Hematopoietic multipotent progenitor cell treated with erythropoietin and hydrocortisone succinate and interleukin-3 and kit ligand, for 15 days (in vitro differentiated cells): ENCODE measurements at regions not wholly inside any gene's neighbourhood (a gene's known extent, or its start where the extent isn't known, plus 50 kb on each side); places are given as distances from the start of the nearest gene placed in this dataset.

Experiments used
- DNase-seq: peaks from one replicate; pipeline ENCODE4 v3.0.0-alpha.2; 2015; ENCODE audit warnings: low spot score

DNA sequence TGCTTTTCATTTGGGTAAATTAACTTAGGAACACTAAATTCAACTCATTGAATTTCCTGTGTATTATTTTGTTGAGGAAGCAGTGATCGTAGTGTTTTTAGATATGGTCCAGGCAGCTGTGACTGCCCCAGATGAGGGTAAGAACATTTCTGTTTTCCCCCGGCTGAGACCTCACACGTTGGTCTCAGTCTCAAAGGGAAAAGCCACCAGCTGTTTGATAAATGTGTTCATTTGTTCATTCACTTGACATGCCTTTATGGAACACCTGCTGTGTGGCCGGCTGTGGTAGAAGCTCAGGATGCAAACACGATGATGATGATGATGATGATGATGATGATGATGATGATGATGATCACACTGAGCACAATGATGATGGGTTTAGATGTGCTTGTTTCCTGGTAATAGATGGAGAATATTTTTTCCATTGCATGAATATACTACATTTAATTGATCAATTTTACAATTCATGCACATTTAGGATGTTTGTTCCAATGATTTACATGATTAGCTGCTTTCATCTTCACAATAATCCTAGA lies 125.6 kb upstream of the ZNF32 start:
- DNase-seq = no peak

DNA sequence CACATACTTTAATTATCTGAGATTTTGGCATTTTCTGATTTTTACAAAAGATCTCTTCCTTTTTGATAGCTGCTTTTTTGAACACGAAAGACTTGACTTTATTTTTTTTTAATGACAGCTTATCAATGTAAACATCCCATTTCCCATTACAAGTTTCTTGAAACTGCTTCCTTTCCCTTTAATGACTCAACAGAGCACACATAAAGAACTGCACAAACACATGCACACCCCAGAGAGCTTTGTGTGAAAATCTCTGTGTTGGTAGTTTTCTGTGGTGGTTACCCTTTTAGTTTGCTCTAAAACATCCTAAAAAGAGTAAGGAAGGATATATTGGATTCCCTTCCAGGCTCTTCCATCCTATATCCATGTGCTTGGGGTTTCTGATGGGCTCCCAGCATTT lies 125.1 kb upstream of the ZNF32 start:
- DNase-seq = no peak

- no peak for DNase-seq
Observed at GRCh38 chr10:43772171-43772570, 123.5 kb upstream of the ZNF32 start.

GRCh38 chr10:43771675-43772074 lies 123.0 kb upstream of the ZNF32 start:
- DNase-seq = no peak

GRCh38 chr10:43765516-43765915 lies 116.8 kb upstream of the ZNF32 start:
- DNase-seq = no peak

- no peak for DNase-seq
Observed at GRCh38 chr10:43763846-43764245, 115.2 kb upstream of the ZNF32 start.

GRCh38 chr10:43760514-43760913 lies 111.8 kb upstream of the ZNF32 start:
- DNase-seq = no peak

DNA sequence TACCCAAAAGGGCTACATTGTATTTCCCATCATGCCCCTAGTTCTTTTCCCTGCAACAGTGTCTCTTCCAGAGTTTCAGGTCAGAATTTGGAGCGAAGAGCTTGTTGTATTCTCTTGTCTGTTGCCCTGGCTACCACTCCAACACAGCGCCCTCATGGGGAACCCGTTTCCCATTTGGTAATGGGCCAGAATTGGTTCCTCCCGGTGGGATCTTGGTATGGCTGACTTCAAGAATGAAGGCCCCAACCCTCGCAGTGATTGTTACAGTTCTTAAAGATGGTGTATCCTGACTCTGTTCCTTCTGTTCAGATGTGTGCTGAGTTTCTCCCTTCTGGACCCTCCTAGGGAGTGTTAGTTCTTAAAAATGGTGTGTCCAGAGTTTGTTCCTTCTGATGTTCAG lies 110.5 kb upstream of the ZNF32 start:
- DNase-seq = no peak

GRCh38 chr10:43756341-43756740 lies 107.7 kb upstream of the ZNF32 start:
- DNase-seq = no peak

GRCh38 chr10:43754569-43755260 lies 106.0 kb upstream of the ZNF32 start:
- no peak for DNase-seq

GRCh38 chr10:43753397-43754061 lies 104.8 kb upstream of the ZNF32 start:
- DNase-seq = no peak

GRCh38 chr10:43752682-43753081 lies 104.0 kb upstream of the ZNF32 start:
- DNase-seq = no peak

DNA sequence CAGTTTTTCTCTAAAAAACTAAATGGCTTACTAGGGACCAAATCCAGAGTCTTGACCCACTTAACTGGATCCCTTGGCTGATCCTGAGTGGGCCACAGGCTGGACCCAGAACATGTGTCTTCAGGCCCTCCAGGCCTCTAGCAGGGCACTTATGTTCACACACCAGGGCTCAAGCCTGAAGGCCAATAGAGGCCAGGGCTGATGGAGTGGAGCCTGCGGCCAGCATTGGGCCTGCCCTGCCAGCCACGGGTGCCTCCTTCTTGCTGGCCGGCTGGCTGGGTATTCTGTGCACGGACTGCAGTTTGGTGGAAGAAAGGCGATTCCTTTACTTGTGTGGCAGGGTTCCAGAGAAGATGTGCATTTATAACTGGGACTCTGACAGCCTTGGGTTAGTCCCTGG lies 103.0 kb upstream of the ZNF32 start:
- DNase-seq = no peak

DNA sequence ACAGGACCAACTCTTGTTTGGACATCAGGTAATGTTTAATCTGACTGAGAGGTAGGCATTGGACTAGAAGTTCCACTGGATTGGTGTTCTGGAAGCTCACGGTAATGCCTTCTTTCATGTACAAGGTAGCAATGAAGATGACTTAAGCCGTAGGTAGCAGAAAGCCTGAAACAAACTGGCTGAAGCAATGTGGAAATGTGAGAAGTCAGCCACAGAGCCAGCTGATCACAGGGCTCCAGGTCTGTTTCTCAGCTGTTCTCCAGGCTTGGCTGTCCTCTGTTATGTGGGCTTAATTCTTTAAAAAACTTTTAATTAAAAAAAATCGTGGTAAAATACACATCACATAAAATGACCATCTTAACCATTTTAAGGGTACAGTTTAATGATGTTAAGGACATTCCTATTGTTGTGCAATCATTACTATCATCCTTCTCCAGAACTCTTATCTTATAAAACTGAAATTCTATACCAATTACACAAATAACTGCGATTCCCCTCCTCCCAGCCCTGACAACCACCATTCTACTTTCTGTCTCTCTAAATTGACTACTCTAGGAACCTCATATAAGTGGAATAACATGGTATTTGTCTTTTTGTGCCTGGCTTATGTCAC lies 101.4 kb upstream of the ZNF32 start:
- DNase-seq = no peak

DNA sequence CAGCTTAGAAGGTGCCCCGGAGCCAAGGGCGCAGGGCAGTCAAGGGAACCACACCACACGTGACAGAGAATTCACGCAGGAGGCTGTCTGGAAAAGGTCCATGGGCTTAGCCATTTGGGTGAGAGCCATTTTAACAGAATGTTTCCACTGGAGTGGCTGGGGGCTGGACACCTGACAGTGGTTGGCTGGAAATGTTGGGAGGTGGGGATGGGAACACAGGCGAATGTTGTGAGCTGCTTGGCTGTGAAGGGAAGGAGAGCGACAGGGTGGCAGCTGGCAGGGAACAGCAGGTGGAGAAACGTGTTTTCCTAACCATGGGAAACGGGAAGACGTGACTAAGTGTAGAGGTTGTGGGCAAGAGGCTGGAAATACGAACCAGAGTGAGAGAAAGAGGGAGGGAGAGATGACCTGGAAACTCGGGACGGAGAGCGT lies 100.5 kb upstream of the ZNF32 start:
- DNase-seq = no peak

DNA sequence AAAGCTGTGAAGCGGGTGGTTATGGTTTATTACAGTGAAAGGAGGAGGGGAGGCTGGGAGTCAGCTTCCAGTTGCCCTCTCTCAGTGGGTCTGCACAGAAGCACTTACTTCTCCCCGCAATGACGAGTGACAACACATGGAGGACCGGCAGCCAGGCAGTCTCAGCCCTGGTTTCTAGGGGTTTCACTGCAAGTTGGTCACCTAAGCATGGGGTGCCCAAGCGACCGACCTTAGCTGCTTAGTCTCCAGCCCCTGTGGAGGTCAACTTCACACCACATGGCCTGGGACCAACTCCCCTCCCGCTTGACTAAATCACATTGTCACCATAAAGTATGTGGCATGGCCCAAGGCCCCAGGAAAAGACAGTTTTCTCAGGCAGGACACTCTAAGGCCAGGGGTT lies 99.9 kb upstream of the ZNF32 start:
- DNase-seq = no peak

GRCh38 chr10:43746906-43747305 lies 98.2 kb upstream of the ZNF32 start:
- DNase-seq = no peak

DNA sequence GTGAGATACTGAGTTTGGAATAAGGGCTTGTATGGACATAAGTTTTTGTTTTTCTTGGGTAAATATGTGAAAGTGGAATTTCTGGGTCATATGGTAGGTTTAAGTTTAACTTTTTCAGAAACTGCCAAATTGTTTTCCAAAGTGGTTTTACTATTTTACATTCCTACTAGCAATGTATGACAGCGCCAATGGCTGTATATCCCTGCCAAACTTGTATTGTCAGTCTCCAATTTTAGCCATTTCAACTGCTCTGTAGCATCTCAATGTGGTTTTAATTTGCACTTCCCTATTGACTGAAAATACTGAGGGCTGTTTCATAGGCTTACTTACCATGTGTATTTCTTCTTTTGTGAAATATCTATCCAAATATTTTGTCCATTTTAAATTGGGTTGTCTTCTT lies 90.5 kb upstream of the ZNF32 start:
- no peak for DNase-seq

DNA sequence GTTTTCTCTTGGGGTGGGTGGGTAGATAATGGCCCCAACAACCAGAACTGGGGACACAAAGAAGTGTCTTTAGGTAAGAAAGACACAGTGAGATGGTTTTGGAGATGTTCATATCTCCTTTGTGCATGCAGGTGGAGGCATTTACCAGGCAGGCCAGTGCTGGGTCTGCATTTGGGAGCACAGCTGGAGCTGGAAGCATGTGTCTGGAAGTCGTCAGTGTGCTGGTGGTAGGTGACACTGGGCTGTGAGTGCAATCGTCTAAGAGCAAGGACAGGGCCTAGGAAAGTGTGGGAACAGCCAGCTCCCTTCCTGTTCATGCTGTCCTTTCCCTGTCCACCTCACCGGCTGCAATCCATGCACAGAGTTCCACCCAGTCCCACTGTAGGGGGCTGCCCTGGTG lies 88.3 kb upstream of the ZNF32 start:
- no peak for DNase-seq

- DNase-seq = no peak
Observed at GRCh38 chr10:43735907-43736306, 87.2 kb upstream of the ZNF32 start.

GRCh38 chr10:43734716-43735115 lies 86.0 kb upstream of the ZNF32 start:
- no peak for DNase-seq

- no peak for DNase-seq
Observed at GRCh38 chr10:43731486-43731885, 82.8 kb upstream of the ZNF32 start.

GRCh38 chr10:43728425-43728824 lies 79.7 kb upstream of the ZNF32 start:
- no peak for DNase-seq
